ENCODE measurements at regions not wholly inside any gene's neighbourhood (a gene's known extent, or its start where the extent isn't known, plus 50 kb on each side); places are given as distances from the start of the nearest gene placed in this dataset.

DNA sequence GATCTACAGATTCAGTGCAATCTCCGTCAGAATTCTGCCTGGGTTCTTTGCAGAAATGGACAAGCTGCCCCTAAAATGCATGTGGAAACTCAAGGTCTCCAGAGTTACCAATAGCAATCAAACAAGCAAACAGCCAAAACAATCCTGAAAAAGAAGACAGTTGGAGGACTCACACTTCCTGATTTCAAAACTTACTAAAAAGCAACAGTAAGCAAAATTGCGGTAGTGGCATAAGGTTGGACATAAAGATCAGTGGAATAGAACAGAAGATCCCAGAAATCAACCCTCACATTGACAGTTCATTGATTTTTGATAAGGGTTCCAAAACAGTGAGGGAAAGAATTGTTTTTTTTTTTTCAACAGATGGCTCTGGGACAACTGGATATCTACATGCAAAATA is 59.7 kb downstream of the NPPC start:
- TF ChIP-seq, protein P1, sequence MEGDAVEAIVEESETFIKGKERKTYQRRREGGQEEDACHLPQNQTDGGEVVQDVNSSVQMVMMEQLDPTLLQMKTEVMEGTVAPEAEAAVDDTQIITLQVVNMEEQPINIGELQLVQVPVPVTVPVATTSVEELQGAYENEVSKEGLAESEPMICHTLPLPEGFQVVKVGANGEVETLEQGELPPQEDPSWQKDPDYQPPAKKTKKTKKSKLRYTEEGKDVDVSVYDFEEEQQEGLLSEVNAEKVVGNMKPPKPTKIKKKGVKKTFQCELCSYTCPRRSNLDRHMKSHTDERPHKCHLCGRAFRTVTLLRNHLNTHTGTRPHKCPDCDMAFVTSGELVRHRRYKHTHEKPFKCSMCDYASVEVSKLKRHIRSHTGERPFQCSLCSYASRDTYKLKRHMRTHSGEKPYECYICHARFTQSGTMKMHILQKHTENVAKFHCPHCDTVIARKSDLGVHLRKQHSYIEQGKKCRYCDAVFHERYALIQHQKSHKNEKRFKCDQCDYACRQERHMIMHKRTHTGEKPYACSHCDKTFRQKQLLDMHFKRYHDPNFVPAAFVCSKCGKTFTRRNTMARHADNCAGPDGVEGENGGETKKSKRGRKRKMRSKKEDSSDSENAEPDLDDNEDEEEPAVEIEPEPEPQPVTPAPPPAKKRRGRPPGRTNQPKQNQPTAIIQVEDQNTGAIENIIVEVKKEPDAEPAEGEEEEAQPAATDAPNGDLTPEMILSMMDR (conservative IDR thresholded peaks at IDR 0.05; ENCODE audit: low read depth, low read length) = no peak
- TF ChIP-seq EZH2 (IDR thresholded peaks at IDR 0.05; ENCODE audit: borderline replicate concordance, low read depth, low read length, poor library complexity, severe bottlenecking) = no peak
